Pancreas (tissue), 10 donors: ENCODE measurements at regions not wholly inside any gene's neighbourhood (a gene's known extent, or its start where the extent isn't known, plus 50 kb on each side); places are given as distances from the start of the nearest gene placed in this dataset.
"Not testable (repeated sequence)": the region's sequence is repeated elsewhere in the genome, so short reads cannot be mapped to it uniquely, and the experiment has no call there.

Experiments
- ATAC-seq, 4 donors: fragments of 200-7000 bp; cut with Tn5 transposase; one replicate each; pipeline versions ENCODE4 v1.8.0 to v1.9.1; 2020; ENCODE audit warnings: mild to moderate bottlenecking in 4 of 4, moderate library complexity in 4 of 4
- DNase-seq, 6 donors: peaks; one replicate each; pipeline ENCODE4 v3.0.0-alpha.2; 2020
- FAIRE-seq: peaks from 2 replicates; lab custom pipeline; 2012; peaks lifted over from hg19 to GRCh38; lab: Jason Lieb, UNC
- H3K27ac ChIP-seq, 4 donors: fragments of 200-600 bp; sonication (generic); 1 replicate in 3 of 4; 2 replicates in 1 of 4; pipeline versions ENCODE4 v1.5.0 to v1.8.0; 2020
- H3K27me3 ChIP-seq, 4 donors: fragments of 200-600 bp; one replicate each; pipeline ENCODE4 v1.8.0; 2021
- H3K36me3 ChIP-seq, 3 donors: fragments of 200-600 bp; sonication (generic) in 1 of 3; one replicate each; pipeline versions ENCODE4 v1.5.0 to v1.8.0; 2020 to 2021
- H3K4me1 ChIP-seq, 3 donors: fragments of 200-600 bp; one replicate each; pipeline ENCODE4 v1.8.0; 2021
- H3K4me3 ChIP-seq, 4 donors: fragments of 200-600 bp; sonication (generic) in 2 of 4; one replicate each; pipeline versions ENCODE4 v1.5.0 to v1.8.0; 2020 to 2021
- H3K9me3 ChIP-seq, 4 donors: fragments of 200-600 bp; one replicate each; pipeline ENCODE4 v1.8.0; 2021
- whole genome bisulfite sequencing, 2 donors: extraction: QIAGEN DNeasy Blood & Tissue Kit; methylation state at CpG; one replicate each; pipeline ENCODE4 v1.1.7; 2013; 5-methylcytosine and 5-hydroxymethylcytosine counted together
- intact Hi-C, 3 donors: fragments of 100-400 bp; cut with DNase I; formaldehyde crosslinking; loops; one replicate each; pipeline versions ENCODE4 v1.11.1 to v1.14.2; 2022
- TF ChIP-seq, protein P1 (sequence below), 4 donors: fragments of 200-600 bp; sonication (generic) in 3 of 4; IDR thresholded peaks; one replicate each; pipeline versions ENCODE4 v1.5.0 to v1.8.0; 2021; ENCODE audit warnings: antibody characterized with exemption in 4 of 4
- donor health status: healthy with polysubstance abuse.
- donor health status: DM: no; HTN: no; CAD: no; lungs with moderate emphysema.
- donor health status: DM: no; HTN: no; CAD: no.
- donor health status: control.
- donor health status: control.
- donor health status: Bipolar disorder and iron deficiency.
- donor health status: DM: yes; HTN: yes; CAD: no.
- donor health status: DM: no; HTN: no; CAD: no.
- donor health status: DM: no; HTN: no; CAD: no.
- donor health status: DM: yes; HTN: yes; CAD: no.

DNA sequence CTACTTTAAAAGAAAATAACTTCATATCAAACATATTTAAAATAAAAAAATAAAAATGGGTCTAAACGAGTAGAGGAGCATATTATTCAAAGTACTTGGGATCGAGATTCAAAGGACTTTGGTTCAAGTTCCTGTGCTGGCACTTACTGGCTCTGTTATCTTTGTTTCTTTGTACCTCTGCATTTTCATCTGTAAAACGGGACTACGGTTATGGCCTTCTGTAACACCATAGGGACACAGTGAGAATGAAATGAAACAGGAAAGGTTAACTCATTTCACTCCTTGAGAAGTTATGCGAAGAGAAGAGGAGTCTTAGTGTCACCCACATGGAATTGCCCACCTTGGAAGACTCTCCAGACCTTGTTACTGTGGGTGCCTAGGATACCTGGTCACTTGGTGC, 379.1 kb upstream of the CCL2 start:
- Histone ChIP-seq H3K36me3 (no peaks in the 10 kb centered on the region), H3K4me1 (no peaks in the 10 kb centered on the region), H3K27me3 (peaks cover 0 to under 1% (median 0%) of the 10 kb centered on the region in 4 donors), H3K4me3 (no peak overlapping the region), H3K9me3 (no peaks in the 10 kb centered on the region), H3K27ac (no peak overlapping the region)
- 59 to 78% methylated on average over 5 of the region's 5 CpGs for WGBS, 2 donors
- intact Hi-C loops = no loop called here
- FAIRE-seq (no peak), DNase-seq (no peak), ATAC-seq (no peak)
- TF ChIP-seq, protein P1, sequence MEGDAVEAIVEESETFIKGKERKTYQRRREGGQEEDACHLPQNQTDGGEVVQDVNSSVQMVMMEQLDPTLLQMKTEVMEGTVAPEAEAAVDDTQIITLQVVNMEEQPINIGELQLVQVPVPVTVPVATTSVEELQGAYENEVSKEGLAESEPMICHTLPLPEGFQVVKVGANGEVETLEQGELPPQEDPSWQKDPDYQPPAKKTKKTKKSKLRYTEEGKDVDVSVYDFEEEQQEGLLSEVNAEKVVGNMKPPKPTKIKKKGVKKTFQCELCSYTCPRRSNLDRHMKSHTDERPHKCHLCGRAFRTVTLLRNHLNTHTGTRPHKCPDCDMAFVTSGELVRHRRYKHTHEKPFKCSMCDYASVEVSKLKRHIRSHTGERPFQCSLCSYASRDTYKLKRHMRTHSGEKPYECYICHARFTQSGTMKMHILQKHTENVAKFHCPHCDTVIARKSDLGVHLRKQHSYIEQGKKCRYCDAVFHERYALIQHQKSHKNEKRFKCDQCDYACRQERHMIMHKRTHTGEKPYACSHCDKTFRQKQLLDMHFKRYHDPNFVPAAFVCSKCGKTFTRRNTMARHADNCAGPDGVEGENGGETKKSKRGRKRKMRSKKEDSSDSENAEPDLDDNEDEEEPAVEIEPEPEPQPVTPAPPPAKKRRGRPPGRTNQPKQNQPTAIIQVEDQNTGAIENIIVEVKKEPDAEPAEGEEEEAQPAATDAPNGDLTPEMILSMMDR (IDR thresholded peaks at IDR 0.05) = no peak

DNA sequence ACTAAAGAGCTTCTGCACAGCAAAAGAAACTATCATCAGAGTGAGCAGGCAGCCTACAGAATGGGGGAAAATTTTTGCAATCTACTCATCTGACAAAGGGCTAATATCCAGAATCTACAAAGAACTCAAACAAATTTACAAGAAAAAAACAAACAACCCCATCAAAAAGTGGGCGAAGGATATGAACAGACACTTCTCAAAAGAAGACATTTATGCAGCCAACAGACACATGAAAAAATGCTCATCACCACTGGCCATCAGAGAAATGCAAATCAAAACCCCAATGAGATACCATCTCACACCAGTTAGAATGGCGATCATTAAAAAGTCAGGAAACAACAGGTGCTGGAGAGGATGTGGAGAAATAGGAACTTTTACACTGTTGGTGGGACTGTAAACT, 372.8 kb upstream of the CCL2 start:
- H3K9me3 ChIP-seq, DNase-seq, ATAC-seq, FAIRE-seq, H3K27ac ChIP-seq, H3K27me3 ChIP-seq, H3K36me3 ChIP-seq, H3K4me3 ChIP-seq, intact Hi-C loops, H3K4me1 ChIP-seq: not testable (repeated sequence)
- WGBS, 2 donors = 97 to 100% methylated on average over 1 of the region's 2 CpGs

DNA sequence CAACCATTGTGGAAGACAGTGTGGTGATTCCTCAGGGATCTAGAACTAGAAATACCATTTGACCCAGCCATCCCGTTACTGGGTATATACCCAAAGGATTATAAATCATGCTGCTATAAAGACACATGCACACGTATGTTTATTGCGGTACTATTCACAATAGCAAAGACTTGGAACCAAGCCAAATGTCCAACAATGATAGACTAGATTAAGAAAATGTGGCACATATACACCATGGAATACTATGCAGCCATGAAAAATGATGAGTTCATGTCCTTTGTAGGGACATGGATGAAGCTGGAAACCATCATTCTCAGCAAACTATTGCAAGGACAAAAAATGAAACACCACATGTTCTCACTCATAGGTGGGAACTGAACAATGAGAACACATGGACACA, 372.4 kb upstream of the CCL2 start:
- H3K36me3 ChIP-seq, DNase-seq, FAIRE-seq, H3K27ac ChIP-seq, ATAC-seq, H3K4me3 ChIP-seq, intact Hi-C loops, H3K27me3 ChIP-seq, H3K9me3 ChIP-seq, H3K4me1 ChIP-seq: not testable (repeated sequence)
- WGBS, 2 donors = 72 to 75% methylated on average over 1 to 3 of the region's 3 CpGs

DNA sequence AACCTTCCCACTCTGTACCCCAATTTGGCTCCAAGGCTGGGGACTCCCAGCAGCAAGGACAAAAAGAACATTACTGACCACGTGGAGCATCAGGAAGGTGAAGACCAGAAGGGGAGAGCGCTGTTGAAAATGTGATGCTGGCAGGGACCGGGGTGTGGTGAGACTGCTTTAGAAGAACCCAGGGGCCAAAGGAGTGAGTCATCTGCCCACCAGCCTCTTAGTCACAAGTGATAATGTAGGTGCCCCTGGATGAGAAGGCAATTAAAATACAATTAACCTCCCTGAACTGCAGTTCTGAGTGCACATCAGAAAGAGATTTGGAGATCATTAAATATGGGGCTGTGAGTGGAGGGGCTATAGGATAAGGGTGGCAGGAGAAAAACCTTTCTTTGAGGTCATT, 366.6 kb upstream of the CCL2 start:
- no peak for FAIRE-seq

DNA sequence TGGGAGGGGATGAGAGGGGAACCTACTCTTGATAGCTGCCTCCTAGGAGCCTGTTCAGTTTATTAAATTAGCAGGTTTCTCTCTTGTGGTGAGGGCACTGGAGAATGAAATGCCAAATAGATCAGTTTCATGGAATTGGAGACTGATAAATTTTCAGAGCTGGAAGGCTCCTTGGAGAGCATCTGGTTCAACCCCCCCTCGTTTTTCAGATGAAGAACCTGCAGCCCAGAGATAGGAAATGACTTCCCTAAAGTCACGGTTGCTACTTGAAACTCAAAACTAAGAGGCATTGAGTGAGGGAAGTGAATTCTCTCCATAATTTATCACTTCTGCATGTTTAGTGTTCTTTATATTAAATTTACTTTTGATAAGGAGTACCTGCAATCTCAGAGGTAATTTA, 366.0 kb upstream of the CCL2 start:
- 38 to 41% methylated on average over 2 of the region's 2 CpGs for WGBS, 2 donors
- no peaks in the 10 kb centered on the region for H3K36me3 ChIP-seq
- no peaks in the 10 kb centered on the region for H3K27me3 ChIP-seq
- no peak for ATAC-seq
- no peak for DNase-seq
- TF ChIP-seq, protein P1 (IDR thresholded peaks at IDR 0.05) = no peak
- no peak overlapping the region for H3K27ac ChIP-seq
- FAIRE-seq = no peak
- H3K4me1 ChIP-seq = no peaks in the 10 kb centered on the region
- H3K9me3 ChIP-seq = no peaks in the 10 kb centered on the region
- no peak overlapping the region for H3K4me3 ChIP-seq
- intact Hi-C loops = no loop called here

More for the DNA sequence above, 366.6 kb upstream of the CCL2 start:
- Histone ChIP-seq H3K4me1 (no peaks in the 10 kb centered on the region), H3K9me3 (no peaks in the 10 kb centered on the region), H3K27ac (no peak overlapping the region), H3K36me3 (no peaks in the 10 kb centered on the region), H3K4me3 (no peak overlapping the region), H3K27me3 (no peaks in the 10 kb centered on the region)
- TF ChIP-seq, protein P1 (IDR thresholded peaks at IDR 0.05) = no peak
- WGBS, 2 donors = 35 to 58% methylated on average over 3 of the region's 3 CpGs
- ATAC-seq = no peak
- DNase-seq = no peak
- intact Hi-C loops = no loop called here

DNA sequence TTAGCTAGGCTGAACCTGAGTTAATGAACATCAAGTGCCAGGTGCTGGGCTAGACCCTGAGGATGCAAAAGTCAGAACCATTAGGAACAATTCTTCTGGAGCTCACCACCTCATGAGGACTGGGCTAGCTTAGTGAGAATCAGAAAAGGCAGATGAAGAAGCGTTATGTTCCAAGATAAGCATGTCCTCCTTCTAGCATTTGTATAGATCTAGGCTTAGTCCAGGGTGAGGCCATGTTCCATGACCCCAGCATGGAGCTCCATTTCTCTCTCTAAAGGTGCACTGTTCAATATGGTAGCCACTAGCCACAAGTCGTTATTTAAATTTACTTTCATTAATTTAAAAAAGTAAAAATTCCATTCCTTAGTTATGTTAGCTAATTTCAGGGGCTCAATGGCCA, 365.3 kb upstream of the CCL2 start:
- ATAC-seq (no peak), DNase-seq (no peak), FAIRE-seq (no peak)
- Histone ChIP-seq H3K27ac (no peak overlapping the region), H3K27me3 (no peaks in the 10 kb centered on the region), H3K9me3 (no peaks in the 10 kb centered on the region), H3K4me1 (no peaks in the 10 kb centered on the region), H3K36me3 (no peaks in the 10 kb centered on the region), H3K4me3 (no peak overlapping the region)
- 72 to 74% methylated on average over 2 of the region's 2 CpGs for WGBS, 2 donors
- TF ChIP-seq, protein P1 (IDR thresholded peaks at IDR 0.05) = no peak
- intact Hi-C loops = no loop called here
